ENCODE measurements at regions not wholly inside any gene's neighbourhood (a gene's known extent, or its start where the extent isn't known, plus 50 kb on each side); places are given as distances from the start of the nearest gene placed in this dataset.
A peak's percentile ranks its signal among the peaks of the same experiment; 100 is the strongest.
"Not testable (repeated sequence)": the region's sequence is repeated elsewhere in the genome, so short reads cannot be mapped to it uniquely, and the experiment has no call there.

- Mint-ChIP-seq H3K36me3 (no peaks in the 10 kb centered on the region), H3K27ac (no peak overlapping the region), H3K9me3 (no peaks in the 10 kb centered on the region)
- ATAC-seq (no peak), DNase-seq (ENCODE audit: low spot score in 2 of 2) (no peak)
Observed at GRCh38 chr7:91379236-91379635, 115.0 kb downstream of the FZD1 start.

GRCh38 chr7:91379991-91380390, 115.8 kb downstream of the FZD1 start:
- no peaks in the 10 kb centered on the region for H3K36me3 Mint-ChIP-seq
- DNase-seq (ENCODE audit: low spot score in 2 of 2), result no peak
- no peak overlapping the region for H3K27ac Mint-ChIP-seq
- H3K9me3 Mint-ChIP-seq, result no peaks in the 10 kb centered on the region
- no peak for ATAC-seq

DNA sequence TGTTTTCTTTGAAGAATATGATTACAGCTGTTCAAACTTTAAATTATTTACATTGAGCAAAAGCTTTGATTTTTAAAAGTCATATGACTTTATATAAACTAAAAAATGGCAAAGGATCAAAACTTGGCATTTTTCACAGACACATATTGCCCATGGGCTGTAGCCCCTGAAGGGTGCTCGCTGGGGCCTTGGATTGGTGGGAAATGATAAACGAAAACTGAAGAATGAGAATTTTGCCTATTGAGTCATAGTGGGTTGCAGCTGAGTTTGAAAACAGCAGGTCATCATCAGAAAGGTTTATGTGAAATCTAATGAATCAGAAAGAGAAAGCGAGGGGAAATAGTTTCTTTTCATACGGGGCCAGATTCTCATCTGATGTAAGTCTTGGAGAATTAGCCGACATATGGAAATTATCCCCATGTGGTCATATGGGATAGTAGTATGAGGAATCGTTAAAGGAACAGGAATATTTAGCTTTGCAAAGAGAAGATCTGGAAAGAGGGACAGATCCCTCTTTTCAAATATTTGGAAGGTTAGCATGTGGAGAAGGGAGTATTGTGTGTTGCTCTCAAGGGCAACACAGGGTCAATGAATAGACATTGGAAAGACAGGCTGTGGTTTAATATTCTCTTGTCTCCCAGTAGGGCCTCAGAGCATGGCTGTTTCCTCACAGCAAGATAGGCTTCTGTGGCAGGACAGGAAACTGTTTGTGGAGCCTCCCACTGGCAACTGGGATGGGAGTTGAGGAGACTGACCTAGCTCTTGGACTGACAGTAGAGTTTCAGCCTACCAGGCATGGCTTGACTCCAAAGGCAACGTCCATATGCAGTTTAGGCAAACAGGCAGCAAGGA, 119.0 kb downstream of the FZD1 start:
- DNase-seq (ENCODE audit: low spot score in 2 of 2), result no peak
- H3K27ac Mint-ChIP-seq, result no peak overlapping the region
- no peaks in the 10 kb centered on the region for H3K36me3 Mint-ChIP-seq
- ATAC-seq, result no peak
- no peaks in the 10 kb centered on the region for H3K9me3 Mint-ChIP-seq

DNA sequence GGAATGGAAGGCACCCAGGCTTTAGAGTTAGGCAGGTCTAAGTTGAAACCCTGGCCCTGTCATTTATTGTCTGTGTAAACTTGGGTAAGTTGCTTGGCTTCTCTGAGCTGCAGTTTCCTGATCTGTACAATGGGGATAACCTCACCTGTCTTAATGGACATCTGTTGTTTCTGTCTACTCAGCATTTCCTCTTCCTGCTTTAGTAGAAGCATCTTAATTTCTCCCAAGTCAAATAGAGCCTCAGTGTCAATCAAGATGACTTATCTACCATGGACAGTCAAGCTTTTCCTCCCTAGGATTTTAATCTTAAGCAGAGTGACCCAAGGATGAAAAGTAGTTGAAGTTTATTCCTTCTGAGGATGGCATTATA, 119.7 kb downstream of the FZD1 start:
- no peaks in the 10 kb centered on the region for H3K9me3 Mint-ChIP-seq
- ATAC-seq, result no peak
- no peaks in the 10 kb centered on the region for H3K36me3 Mint-ChIP-seq
- no peak overlapping the region for H3K27ac Mint-ChIP-seq
- DNase-seq (ENCODE audit: low spot score in 2 of 2), result no peak

DNA sequence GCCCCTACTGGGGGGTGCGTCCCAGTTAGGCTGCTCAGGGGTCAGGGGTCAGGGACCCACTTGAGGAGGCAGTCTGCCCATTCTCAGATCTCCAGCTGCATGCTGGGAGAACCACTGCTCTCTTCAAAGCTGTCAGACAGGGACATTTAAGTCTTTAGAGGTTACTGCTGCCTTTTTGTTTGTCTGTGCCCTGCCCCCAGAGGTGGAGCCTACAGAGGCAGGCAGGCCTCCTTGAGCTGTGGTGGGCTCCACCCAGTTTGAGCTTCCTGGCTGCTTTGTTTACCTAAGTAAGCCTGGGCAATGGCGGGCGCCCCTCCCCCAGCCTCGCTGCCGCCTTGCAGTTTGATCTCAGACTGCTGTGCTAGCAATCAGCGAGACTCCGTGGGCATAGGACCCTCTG, 130.5 kb downstream of the FZD1 start:
- DNase-seq (ENCODE audit: low spot score in 2 of 2); H3K9me3 Mint-ChIP-seq; ATAC-seq; H3K27ac Mint-ChIP-seq; H3K36me3 Mint-ChIP-seq: not testable (repeated sequence)

GRCh38 chr7:91395313-91395712, 131.1 kb downstream of the FZD1 start:
- not testable (repeated sequence) for H3K36me3 Mint-ChIP-seq; ATAC-seq; DNase-seq (ENCODE audit: low spot score in 2 of 2); H3K27ac Mint-ChIP-seq; H3K9me3 Mint-ChIP-seq

DNA sequence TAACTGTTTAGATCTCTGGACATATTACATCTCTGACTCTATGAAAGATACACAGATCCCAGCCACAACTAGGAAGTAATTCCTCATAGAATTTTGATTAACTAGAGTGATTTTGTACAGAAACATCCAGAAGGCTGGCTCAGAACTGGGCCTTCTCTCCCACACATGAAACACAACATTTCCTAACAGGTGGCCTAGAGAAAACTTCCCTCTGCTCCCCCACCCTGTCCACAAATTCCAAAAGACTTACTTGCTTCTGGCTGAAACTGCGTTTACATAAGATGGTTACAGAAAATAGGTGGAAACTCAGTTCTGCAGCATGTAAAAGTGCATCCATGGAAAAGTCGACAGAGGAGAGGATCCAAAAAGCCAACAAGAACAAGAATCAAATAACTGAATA, 132.9 kb downstream of the FZD1 start:
- Mint-ChIP-seq H3K27ac (no peak overlapping the region), H3K36me3 (peaks cover 0 to 5% of the 10 kb centered on the region in 2 donors), H3K9me3 (peaks cover 0 to 9% of the 10 kb centered on the region in 2 donors)
- DNase-seq (ENCODE audit: low spot score in 2 of 2) (no peak), ATAC-seq (no peak)

DNA sequence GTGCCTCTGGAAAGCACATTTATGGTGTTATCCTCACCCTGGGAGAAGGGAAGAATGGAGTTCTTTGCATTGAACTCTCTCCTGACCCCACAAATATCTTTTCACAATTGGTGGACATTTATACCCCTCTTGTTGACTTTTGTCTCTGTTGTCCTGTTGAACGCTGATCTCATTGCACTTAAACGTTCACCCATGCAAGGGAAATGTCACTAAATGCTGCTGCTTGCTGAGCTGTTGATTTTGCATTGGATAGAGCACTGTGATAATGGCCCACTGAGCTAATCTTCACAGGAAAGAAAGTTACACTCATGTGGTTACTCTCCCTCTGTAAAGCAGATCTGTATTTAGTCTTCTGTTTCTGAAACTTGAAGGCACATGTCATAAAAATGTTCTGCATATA, 133.4 kb downstream of the FZD1 start:
- DNase-seq (ENCODE audit: low spot score in 2 of 2) (no peak), ATAC-seq (no peak)
- Mint-ChIP-seq H3K36me3 (peaks cover 0 to 5% of the 10 kb centered on the region in 2 donors), H3K27ac (no peak overlapping the region), H3K9me3 (peaks cover 0 to 9% of the 10 kb centered on the region in 2 donors)

DNA sequence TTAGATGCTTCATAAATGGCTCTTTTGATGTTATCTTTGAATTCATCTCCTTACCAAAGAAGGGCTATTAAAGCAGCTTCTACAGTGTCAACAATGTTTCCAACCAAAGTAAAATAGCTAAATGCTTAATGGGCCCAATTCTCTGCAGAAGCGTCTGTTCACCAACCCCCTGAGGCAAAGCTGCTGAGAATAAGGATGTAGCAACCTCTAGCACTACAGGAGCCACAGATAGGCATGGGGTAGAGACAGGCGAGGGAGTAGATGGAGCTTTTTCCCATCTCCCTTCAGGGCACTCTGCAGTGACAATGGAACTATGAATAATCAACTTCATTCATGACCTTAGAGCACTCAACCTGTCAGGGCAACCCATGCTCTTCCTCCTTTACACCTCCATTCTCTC, 134.1 kb downstream of the FZD1 start:
- Mint-ChIP-seq H3K36me3 (peaks cover 0 to 1% of the 10 kb centered on the region in 2 donors), H3K27ac (no peak overlapping the region), H3K9me3 (peaks cover 0 to 9% of the 10 kb centered on the region in 2 donors)
- DNase-seq (ENCODE audit: low spot score in 2 of 2) (no peak), ATAC-seq (no peak)

DNA sequence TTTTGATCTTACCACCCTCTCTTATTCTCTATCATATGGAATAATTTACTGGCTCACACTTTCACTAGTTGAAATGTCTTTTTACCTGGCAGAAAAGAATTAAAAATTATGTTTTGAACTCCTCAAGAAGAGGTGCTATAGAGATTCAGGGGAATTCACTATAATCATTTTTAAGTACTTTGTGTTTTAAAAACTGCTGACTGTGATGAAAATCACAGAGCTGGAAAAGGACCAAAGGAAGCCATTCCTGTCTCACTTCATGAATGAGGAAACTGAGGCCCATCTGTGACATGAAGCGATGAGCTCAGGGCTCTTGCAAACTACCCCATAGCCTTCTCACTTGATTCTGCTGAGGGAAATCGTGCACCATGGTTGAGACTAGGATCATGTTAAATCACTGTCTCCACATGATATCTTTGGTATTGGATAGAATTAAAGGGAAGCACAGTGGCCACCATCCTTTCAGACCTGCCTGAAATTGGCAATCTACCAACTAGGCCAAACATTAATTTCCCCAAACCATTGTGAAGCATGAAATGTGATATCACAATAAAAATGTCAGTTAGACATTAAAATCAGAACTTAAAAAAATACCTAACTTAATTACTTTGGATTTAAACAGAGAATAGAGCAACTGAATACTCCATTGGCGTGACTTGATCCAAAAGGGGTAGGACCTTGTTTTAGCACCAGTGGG, 141.0 kb downstream of the FZD1 start:
- Mint-ChIP-seq H3K9me3 (no peaks in the 10 kb centered on the region), H3K27ac (no peak overlapping the region), H3K36me3 (no peaks in the 10 kb centered on the region)
- no peak for ATAC-seq
- DNase-seq (ENCODE audit: low spot score in 2 of 2), result no peak

- H3K27ac Mint-ChIP-seq, result not testable (repeated sequence)
Observed at GRCh38 chr7:91405873-91406272, 141.6 kb downstream of the FZD1 start.

GRCh38 chr7:91407942-91408341, 143.7 kb downstream of the FZD1 start:
- ATAC-seq (no peak), DNase-seq (ENCODE audit: low spot score in 2 of 2) (no peak)
- Mint-ChIP-seq H3K36me3 (no peaks in the 10 kb centered on the region), H3K9me3 (no peaks in the 10 kb centered on the region), H3K27ac (no peak overlapping the region)

More at GRCh38 chr7:91405873-91406272, 141.6 kb downstream of the FZD1 start:
- not testable (repeated sequence) for ATAC-seq; H3K36me3 Mint-ChIP-seq; DNase-seq (ENCODE audit: low spot score in 2 of 2); H3K9me3 Mint-ChIP-seq

GRCh38 chr7:91408388-91409154, 144.3 kb downstream of the FZD1 start:
- H3K9me3 Mint-ChIP-seq, result no peaks in the 10 kb centered on the region

GRCh38 chr7:91411060-91411459, 146.8 kb downstream of the FZD1 start:
- ATAC-seq (no peak), DNase-seq (ENCODE audit: low spot score in 2 of 2) (no peak)
- no peaks in the 10 kb centered on the region for H3K9me3 Mint-ChIP-seq
- no peak overlapping the region for H3K27ac Mint-ChIP-seq
- no peaks in the 10 kb centered on the region for H3K36me3 Mint-ChIP-seq

More at GRCh38 chr7:91408388-91409154, 144.3 kb downstream of the FZD1 start:
- no peaks in the 10 kb centered on the region for H3K36me3 Mint-ChIP-seq
- no peak overlapping the region for H3K27ac Mint-ChIP-seq
- DNase-seq (ENCODE audit: low spot score in 2 of 2), result no peak
- no peak for ATAC-seq

DNA sequence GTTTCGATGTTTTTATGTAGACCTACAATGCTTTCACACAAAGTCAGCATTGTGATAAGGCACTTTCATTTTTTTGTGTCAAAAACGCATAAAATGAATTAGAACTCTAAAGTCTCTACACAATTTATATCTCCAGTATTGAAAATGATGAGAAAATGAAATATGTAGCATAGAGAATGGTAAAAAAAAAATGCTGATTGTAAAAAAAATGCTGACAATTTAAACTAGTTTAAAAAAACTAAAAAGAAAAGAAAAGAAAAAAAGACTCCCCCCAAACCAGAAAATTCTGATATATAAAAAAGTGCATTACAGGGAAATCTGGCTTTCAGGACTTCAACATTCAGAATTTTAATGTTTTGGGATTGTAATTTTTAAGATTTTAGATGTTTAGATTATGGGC, 148.1 kb downstream of the FZD1 start:
- no peaks in the 10 kb centered on the region for H3K36me3 Mint-ChIP-seq
- H3K9me3 Mint-ChIP-seq, result no peaks in the 10 kb centered on the region
- no peak overlapping the region for H3K27ac Mint-ChIP-seq
- DNase-seq (ENCODE audit: low spot score in 2 of 2), result no peak
- ATAC-seq, result no peak

DNA sequence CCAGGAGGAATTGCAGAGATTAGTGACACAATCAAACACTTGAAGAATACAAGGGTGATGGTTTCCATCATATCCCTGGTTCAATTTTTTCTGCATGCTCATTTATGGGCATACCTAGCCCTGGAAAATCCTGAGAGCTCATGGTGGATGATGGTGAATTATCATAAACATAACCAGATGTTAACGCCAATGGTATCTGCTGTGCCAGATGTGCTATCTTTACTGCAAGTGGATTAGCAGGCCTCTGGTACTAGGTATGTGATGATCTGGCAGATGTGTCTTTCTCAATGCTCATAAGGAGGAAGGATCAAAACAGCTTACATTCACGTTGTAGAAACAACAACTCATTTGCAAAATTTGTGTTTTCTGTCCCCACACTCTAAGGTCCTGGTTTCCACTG, 150.5 kb downstream of the FZD1 start:
- no peak overlapping the region for H3K27ac Mint-ChIP-seq
- H3K9me3 Mint-ChIP-seq, result no peaks in the 10 kb centered on the region
- ATAC-seq, result no peak
- no peak for DNase-seq (ENCODE audit: low spot score in 2 of 2)
- H3K36me3 Mint-ChIP-seq, result no peaks in the 10 kb centered on the region

- Mint-ChIP-seq H3K9me3 (no peaks in the 10 kb centered on the region), H3K36me3 (no peaks in the 10 kb centered on the region), H3K27ac (peak overlapping the region in 1 of 2 donors; percentile 4)
- ATAC-seq, result no peak
- DNase-seq (ENCODE audit: low spot score in 2 of 2), result no peak
Observed at GRCh38 chr7:91416155-91416865, 152.1 kb downstream of the FZD1 start.
